Activated CD4-positive, CD25-positive, alpha-beta regulatory T cell treated with anti-CD3 and anti-CD28 coated beads, Interleukin-2, amount 50 U/mL, for 24 hours (primary cell): ENCODE measurements at regions not wholly inside any gene's neighbourhood (a gene's known extent, or its start where the extent isn't known, plus 50 kb on each side); places are given as distances from the start of the nearest gene placed in this dataset.
"Not testable (repeated sequence)": the region's sequence is repeated elsewhere in the genome, so short reads cannot be mapped to it uniquely, and the experiment has no call there.

Experiments used
- ATAC-seq, 2 donors: fragments of 150-1000 bp; cut with Tn5 transposase; one replicate each; pipeline ENCODE4 v1.10.0; 2021; ENCODE audit warnings: mild to moderate bottlenecking in 1 of 2, moderate library complexity in 1 of 2

- ATAC-seq = not testable (repeated sequence)
Measured at GRCh38 chr15:20234006-20234540, 307.5 kb downstream of the GOLGA6L6 start.

DNA sequence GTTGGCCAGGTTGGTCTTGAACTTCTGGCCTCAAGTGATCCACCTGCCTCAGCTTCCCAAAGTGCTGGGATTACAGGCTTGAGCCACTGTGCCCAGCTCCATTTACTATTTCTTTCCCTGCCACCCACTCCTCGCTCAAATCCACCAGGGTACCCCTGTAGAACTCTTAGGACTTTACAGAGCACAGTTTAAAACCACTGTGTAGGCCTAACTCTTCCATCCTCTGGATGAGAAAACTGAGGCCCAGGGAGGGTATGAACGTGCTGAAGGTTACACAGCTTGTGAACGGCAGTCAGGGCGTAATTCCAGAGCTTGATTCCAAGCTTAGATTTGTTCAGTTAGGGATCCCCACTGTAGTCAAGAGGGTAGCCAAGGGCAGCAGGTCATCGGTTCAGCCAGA lies 309.1 kb downstream of the GOLGA6L6 start:
- not testable (repeated sequence) for ATAC-seq

DNA sequence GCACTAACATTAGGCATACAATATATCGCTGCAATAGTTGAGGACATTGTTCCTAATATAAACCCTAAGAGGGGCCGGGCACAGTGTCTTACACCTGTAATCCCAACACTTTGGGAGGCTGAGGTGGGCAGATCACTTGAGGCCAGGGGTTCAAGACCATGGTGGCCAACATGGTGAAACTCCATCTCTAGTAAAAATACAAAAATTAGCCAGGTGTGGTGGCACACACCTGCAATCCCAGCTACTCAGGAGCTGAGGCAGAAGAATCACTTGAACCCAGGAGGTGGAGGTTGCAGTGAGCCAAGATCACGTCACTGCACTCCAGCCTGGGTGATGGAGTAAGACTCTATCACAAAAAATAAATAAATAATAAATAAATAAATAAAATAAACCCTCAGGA lies 310.9 kb downstream of the GOLGA6L6 start:
- not testable (repeated sequence) for ATAC-seq

- not testable (repeated sequence) for ATAC-seq
Measured at GRCh38 chr15:20228791-20229190, 312.8 kb downstream of the GOLGA6L6 start.

DNA sequence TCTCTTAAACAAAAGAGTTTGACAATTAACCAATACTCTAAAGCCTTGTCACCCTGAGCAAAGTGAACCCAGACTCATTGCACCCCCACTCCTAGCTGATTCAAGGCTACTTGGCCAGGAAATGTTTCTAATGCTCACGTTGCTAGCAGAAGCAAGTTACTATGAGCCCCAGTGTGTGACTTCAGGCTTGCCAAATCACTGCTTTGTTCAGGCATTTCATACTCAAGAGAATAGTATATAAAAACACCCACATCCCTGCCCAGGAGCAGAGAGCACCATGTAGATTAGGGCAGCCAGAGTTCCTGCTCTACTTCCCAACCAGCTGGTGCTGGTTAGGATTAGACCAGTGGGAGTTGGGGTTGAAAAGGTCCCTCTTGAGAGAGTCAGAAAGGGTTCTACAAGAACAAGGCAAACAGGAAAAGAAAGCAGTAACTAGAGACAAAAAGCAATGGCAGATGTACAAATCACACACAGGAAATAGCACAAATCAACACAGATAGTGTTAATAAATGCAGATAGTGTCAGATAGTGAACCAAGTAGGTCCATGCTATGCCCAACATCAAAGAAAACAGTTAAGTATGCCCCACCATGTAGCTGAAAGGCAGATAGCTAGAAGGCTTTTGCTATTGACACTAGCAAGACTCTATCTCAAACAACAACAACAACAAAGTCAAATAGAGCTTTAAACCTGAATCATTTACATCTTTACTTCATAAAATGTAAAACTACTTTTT lies 314.3 kb downstream of the GOLGA6L6 start:
- not testable (repeated sequence) for ATAC-seq

DNA sequence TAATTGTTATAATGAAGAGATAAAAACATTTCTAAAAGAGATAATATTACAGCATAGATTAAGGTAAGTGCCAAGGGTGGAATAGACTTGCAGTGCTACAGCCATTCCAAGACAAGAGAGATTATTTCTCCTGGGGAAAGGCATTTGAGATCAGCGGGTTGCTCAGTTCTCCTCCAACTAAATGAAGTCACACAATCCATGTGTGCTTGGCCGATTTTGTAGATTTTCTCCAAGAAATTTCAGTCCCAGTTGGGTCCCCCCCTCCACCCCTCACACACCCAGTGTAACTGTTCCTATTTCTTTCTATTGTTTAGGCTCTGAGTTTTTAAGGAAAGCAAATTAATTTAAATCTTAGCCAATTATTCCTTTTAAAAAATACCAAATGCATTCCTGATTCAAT lies 315.1 kb downstream of the GOLGA6L6 start:
- not testable (repeated sequence) for ATAC-seq

- ATAC-seq = not testable (repeated sequence)
Measured at GRCh38 chr15:20221063-20221462, 320.5 kb downstream of the GOLGA6L6 start.

DNA sequence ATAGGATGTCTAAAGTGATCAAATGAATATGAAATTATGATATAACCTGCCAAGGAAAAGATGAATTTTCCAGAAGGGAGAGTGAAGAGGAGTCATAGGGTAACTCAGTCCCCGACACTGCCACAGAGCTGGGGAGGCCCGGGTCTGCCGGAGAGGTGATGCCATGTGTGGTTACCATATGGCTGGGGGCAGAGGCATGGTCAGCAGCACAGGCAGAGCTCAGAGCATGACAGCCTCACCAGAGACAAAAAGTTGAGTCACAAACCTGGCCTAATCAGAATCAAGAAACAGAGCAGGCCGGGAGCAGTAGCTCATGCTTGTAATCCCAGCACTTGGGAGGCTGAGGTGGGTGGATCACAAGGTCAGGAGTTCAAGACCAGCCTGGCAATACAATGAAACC lies 322.4 kb downstream of the GOLGA6L6 start:
- not testable (repeated sequence) for ATAC-seq

DNA sequence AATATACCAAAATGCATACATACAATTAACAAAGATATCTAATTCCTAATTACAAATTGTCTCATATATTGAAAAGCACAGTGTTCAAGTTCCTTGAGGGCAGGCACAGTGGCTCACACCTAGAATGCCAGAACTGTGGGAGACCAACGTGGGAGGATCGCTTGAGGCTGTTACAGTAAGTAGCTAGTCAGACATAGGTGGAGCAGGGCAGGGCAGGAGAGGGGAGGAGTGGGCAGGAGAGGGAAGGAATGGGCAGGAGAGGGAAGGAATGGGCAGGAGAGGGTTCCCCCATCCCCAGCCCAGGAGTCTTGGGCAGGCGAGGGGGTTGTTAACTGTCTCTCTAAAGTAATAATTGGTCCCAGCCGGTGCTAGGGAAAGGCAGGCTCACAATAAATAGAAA lies 325.9 kb downstream of the GOLGA6L6 start:
- ATAC-seq = not testable (repeated sequence)

DNA sequence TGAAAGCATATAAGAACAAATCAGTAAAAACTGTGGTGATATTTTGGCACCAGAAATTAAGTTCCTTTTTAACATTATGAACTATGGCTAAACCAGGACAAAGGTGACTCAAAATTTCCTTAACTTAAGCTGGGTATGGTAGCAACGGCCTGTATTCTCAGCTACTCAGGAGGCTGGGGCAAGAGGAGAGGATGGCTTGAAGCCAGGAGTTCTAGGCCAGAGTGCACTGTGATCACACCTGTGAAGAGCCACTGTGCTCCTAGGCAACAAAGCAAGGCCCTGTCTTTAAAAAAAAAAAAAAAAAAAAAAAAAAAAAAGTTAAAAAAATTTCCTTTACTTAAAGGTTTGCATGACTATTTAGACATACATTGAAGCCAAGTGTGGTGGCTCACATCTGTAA lies 327.5 kb downstream of the GOLGA6L6 start:
- not testable (repeated sequence) for ATAC-seq

DNA sequence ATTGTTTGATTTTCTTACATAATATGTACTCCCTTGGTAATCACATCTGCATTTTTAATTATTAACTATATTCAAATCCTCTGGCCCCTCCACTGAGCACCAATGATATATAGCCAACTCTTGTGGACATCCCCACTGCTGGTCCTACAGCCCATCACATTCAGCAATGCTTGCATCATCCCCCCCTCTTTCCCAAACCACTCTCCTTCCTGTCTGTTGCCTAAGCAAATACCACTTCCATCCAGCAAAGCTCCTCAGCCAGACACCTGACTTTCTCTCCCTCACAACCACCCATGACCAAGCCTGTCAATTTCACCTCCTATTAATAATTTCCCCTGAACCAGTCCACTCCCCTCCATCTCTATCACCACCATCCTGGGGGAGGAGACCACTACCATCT lies 330.1 kb downstream of the GOLGA6L6 start:
- ATAC-seq = not testable (repeated sequence)

DNA sequence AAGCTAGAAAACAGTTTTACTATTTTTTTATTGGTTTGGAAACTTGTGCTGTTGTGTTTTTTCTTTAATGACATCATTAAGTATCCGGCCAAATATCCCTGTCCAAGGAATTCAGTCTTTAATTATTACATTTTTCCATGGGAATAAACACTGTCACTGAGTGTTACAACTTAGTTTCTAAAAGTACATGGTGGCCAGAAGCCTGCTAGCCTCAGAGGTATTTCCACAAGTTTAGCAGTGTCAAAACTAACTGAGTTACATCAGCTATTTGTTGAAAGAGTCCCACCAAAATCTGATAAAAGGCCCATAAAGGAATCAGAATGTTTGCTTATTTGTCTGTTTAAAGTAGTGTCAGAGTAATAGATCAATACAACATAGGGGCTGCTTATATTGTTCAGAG lies 331.6 kb downstream of the GOLGA6L6 start:
- ATAC-seq = not testable (repeated sequence)

DNA sequence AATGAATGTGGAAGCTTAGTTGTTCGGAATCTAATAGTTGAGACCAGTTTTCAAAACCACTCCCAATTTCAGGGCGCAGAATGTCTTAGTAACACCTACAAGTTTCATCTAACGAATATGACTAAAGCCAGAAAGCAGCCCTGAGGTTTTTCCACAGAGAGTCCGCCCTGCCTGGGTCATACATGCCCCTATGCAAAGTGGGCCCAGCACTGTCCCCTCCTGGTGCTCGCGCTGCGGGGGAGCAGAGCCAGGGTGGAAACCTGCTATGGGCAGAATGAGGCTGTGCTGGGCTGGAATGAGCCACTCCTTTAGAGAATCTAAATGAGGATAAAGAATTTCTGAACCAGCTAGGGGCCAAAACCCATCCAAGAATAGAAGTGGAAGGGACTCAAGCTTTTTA lies 334.0 kb downstream of the GOLGA6L6 start:
- not testable (repeated sequence) for ATAC-seq

DNA sequence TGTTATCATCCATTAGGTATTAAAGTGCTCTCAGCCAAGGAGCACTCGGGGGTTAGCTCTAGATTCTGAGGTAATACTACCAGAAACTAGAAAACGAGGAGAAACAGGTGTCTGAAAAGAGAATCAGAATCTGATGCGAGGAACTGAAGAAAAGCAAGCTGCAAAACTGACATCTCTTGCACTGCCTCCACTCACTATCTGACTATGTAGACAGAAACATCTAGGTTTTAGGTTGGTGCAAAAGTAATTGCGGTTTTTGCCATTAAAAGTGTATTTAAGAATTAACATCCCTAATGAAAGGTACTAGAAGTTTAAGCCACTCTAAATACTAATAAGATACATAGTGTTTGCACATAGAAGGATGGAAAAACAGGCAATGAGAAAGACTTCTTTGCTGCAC lies 334.4 kb downstream of the GOLGA6L6 start:
- not testable (repeated sequence) for ATAC-seq

- ATAC-seq = not testable (repeated sequence)
Measured at GRCh38 chr15:20204177-20204866, 337.3 kb downstream of the GOLGA6L6 start.

- ATAC-seq = not testable (repeated sequence)
Measured at GRCh38 chr15:20203649-20204150, 337.9 kb downstream of the GOLGA6L6 start.

- not testable (repeated sequence) for ATAC-seq
Measured at GRCh38 chr15:20194591-20195198, 346.9 kb downstream of the GOLGA6L6 start.

- peak; percentile 77 to 90 for ATAC-seq
Measured at GRCh38 chr15:20192982-20193929, 348.3 kb downstream of the GOLGA6L6 start.

DNA sequence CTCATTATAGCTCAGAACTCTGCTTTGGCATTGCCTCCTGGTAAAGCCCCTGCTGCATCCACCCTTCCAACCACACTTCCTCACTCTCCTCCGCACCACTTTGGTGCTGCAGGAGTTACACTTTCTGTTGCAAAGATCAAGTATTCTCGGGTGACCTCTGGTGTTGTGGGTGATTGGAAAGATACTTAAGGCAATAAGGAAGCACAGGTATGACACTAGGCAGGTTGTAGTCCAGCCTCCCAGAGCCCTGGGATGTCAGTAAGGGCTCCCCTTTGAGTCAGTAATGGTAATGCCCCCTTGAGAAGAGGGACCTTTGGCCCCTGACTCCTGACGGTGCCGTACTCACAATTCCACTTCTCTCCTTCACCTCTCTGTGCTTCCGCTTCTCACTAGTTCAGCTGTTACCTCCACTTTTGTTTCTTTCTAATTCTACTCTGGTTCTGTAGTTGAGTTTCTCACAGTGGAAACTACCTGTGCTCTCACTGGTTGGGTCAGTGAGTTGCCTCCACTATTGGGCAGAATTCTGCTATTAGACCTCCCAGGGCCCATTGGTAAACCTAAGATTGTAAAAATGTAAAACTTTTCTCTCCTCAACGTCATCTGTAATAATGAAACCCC lies 350.0 kb downstream of the GOLGA6L6 start:
- not testable (repeated sequence) for ATAC-seq

DNA sequence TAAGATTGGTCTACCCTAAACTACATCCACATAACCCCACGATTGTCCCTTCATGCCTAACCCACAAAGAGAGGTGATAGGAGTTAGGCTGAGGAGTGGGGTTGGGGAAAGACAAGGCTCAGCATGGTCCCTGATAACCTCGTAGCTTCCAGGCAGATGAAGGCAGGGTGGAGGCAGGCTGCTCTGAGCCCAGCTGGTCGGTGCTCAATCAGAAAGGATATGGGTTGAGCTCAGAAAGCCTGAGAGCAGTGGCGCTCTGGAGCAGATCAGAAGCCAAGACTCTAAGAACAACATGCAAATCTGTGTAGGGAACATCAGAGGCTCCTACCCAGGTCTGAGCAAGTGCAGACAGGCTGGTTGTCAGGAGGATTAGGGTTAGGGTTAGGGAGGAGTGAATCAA lies 353.0 kb downstream of the GOLGA6L6 start:
- ATAC-seq = not testable (repeated sequence)
